HG02852 (cell line): ENCODE measurements at regions not wholly inside any gene's neighbourhood (a gene's known extent, or its start where the extent isn't known, plus 50 kb on each side); places are given as distances from the start of the nearest gene placed in this dataset.
A peak's percentile ranks its signal among the peaks of the same experiment; 100 is the strongest.
"Not testable (repeated sequence)": the region's sequence is repeated elsewhere in the genome, so short reads cannot be mapped to it uniquely, and the experiment has no call there.

Source experiments
- ATAC-seq: cut with Tn5 transposase; IDR thresholded peaks from one replicate; pipeline ENCODE4 v1.9.1; 2021; ENCODE audit warnings: mild to moderate bottlenecking, moderate library complexity; ENCODE audit not compliant: unreplicated experiment

DNA sequence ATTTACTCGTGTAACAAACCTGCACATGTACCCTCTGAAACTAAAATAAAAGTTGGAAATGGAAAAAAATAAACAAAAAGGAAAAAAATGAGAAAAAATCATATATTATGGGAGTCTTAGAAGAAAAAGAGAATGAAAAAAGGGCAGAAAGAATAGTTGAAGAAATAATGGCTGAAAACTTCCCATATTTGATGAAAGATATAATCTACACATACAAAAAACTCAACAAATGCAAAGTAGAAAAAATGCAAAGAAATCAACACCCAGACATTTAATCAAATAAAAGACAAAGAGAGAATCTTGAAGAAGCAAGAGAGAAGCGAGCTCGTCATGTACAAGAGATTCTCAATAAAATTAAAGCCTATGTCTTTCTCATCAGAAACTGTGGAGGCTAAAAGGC lies 73.8 kb downstream of the SLC25A46 start:
- no peak for ATAC-seq

DNA sequence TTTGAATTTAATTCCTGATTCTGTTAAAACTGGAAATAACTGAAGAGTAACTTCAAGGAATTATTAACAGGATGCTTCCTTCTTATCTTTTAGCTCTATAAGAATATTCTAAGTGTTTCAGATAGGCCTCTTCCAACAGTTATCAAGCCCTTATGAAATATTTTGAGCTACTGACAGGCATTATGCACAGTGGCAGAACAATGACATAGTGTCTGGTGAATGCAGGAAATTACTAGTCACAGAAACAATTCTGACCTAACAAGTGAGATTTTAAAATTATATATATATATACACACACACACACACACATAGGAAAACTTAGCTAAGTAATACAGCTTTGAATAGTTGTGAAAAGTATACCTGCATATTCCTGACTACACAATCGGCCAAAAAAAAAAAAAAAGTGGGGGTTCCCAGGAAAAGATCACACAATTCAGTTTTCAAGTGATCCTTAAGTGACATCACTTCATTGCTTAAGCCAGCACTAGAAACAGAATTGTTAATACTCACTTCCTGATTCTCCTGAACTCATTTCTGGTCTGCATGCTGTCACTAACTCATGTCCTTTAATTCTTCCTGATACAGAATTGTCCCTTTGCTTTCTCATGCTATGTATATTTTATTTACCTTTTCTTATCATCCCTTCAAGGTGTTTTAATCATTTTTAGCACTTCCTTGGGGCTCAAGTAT lies 77.3 kb downstream of the SLC25A46 start:
- no peak for ATAC-seq

GRCh38 chr5:110817459-110817858 lies 78.7 kb downstream of the SLC25A46 start:
- no peak for ATAC-seq

GRCh38 chr5:110823571-110823970 lies 84.8 kb downstream of the SLC25A46 start:
- ATAC-seq: no peak

DNA sequence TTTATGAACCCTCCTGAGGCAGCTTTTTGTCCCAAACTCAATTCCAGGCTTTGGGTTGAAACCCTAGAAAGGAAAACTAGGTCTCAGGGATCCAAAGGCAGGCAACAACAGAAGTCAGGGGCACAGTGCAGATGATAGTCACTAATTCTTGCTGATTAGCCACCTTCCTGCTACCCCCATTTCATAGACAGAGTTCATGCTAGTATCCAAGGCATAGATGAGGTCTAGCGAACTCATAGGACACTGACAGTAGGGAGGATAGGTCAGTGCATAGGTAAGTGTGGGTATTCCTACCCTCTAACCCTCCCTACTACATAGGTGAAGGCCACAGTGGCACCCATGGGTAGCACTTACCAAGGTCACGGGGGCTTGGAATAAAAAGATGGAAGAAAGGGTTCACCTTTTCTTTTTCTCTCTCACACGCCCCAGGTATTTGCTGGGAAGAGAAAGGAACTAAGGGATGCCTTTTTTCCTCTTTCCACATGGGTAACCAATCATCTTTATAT lies 86.2 kb downstream of the SLC25A46 start:
- no peak for ATAC-seq

DNA sequence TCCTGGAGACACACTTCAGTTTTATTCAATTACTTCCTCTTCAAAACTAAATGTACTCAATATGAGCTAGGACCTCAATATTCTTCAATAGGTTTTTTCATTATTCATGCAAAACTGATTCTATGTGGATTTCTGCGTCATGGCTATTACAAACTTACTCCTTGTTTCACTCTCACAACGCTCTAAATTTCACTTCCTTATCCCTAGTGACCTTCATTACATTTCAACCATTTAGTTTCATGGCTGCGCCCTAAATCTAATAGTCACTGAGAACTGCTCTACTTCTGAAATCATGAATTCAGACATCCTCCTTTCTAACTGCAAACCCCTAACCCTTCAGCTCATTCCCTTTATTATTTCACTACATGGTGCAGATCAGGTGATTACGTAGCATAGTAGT lies 93.9 kb downstream of the SLC25A46 start:
- ATAC-seq: peak; percentile 66

DNA sequence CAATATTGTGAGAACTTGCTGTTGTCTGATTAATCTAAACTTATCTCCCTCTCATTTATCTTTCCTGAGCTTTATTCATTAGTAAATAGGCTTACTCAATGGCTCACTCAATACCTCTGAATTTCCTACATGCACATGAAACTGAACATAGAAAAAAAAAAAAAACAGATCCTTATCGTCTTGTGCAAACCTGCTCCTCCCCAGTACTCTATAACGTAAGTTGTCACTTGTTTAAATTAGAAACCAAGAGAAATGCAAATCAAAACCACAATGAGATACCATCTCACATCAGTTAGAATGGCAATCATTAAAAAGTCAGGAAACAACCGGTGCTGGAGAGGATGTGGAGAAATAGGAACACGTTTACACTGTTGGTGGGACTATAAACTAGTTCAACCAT lies 96.1 kb downstream of the SLC25A46 start:
- not testable (repeated sequence) for ATAC-seq

GRCh38 chr5:110836851-110837250 lies 98.0 kb downstream of the SLC25A46 start:
- no peak for ATAC-seq

- not testable (repeated sequence) for ATAC-seq
Measured at GRCh38 chr5:110838357-110838756, 99.5 kb downstream of the SLC25A46 start.

GRCh38 chr5:110838961-110839360 lies 100.2 kb downstream of the SLC25A46 start:
- ATAC-seq: no peak

- no peak for ATAC-seq
Measured at GRCh38 chr5:110840347-110840960, 101.6 kb downstream of the SLC25A46 start.

DNA sequence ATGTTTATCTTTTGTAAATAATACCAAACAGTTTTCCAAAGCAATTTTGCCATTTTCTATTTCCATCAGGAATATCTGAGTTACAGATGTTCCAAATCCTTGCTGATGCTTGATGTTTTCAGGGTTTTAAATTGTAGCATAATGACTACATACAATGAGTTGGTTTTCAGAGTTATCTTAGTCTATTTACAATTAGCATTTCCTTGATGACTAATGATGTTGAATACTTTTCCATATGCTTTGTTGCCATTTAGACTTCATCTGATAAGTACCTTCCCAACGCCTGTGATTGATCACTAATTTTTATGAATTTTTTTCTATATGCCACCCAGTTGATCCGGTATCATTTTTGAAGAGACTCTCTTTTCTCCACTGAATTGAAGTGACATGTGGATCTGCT lies 102.3 kb downstream of the SLC25A46 start:
- no peak for ATAC-seq

GRCh38 chr5:110842948-110843347 lies 104.1 kb downstream of the SLC25A46 start:
- no peak for ATAC-seq

DNA sequence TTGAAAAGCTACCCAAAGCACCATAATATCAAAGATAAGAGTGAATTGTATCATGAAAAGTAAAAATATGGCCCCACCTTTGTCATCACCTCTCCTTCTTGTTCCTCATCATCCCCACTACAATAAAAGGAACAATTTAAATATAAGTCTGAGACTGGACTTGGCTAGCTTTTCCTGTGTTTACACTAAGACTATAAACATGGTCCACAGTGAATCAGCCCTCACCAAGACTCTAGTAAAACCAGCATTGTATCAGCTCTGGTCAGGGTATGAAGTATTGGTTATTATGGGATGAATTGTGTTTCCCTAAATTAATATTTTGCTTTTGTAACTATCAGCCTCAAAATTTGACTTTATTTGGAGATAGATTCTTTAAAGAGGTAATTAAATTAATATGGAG lies 105.4 kb downstream of the SLC25A46 start:
- no peak for ATAC-seq

DNA sequence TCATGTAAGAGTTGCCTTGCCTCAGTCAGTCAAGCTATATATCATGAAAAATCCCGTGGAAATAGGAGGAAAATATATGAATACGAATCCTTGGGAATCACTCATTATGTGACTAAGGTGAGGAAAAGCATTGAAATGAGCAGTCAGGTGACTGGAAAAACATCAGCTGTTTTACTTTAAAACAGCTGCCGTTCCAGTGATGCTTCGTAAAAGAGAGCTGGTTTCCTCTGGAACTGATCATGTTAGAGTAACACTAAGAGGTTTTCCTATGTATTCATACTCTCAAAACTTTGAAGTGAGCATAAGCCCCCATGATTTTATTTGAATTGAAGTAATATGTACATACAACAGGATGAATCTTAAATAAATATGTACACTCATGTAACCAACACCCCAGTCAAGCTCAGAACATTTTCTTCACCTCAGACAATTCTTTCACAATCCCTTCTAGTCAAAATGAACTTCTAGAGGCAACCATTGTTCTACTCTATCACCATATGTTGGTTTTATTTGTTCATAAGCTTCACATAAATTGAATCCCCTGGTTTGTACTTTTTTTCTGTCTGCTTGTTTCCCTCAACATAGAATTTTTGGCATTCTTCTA lies 107.7 kb downstream of the SLC25A46 start:
- ATAC-seq: no peak

GRCh38 chr5:110851357-110851756 lies 112.5 kb downstream of the SLC25A46 start:
- ATAC-seq: no peak

DNA sequence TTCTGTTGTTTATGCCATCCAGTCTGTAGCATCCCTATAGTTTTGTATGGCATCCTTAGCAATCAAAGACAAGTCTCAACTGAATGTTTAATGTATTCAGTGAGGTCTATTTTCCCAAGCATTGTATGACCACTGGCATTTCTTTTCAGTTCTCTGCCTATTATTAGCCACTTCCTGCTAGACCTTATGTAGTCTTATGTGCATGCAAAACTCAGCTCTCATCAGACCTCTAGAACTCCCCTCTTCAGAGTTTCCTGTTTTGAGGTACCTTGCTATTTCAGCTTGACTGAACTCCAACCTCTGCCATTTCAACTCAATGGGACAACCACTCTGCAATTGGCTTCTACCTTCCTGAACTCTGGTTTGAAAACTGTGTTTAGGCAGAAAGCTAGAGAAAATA lies 113.2 kb downstream of the SLC25A46 start:
- ATAC-seq: peak; percentile 97

DNA sequence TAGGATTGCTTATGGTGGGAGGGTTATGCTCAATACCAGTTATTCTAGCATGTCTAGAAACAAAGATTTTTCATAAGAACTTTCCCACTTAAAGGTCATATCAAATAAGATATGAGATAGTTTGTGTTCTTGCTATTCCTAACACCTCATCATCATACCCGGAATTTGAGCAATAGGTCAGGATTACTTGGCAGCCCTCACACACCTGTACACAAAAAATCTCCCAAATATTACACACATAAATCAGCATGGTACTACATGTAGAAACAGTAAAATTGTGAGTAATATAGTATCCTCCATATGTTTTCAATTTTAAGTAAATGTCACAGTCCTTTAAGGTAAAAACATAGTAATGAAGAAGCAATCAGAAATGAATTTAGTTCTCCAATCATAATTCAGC lies 113.7 kb downstream of the SLC25A46 start:
- ATAC-seq: no peak

GRCh38 chr5:110853267-110853666 lies 114.5 kb downstream of the SLC25A46 start:
- ATAC-seq: no peak

DNA sequence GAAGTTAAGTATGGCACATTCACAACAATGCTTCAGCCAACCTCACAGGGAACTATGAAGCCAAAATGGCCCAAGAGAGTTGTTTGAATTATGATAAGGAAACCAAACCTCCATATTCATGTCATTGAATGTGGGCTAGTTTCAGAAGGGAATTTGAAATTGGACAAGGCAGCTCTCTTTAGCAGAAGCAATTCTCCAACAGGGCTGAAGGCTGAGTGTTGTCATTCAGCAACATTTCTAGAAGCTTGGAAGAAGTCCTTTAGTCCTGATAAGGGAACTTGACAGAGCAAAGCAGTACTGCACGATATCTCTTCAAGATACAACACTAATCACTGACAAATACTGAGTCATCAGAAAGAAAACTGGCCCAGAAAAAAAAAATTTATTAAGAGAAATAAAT lies 115.4 kb downstream of the SLC25A46 start:
- no peak for ATAC-seq

GRCh38 chr5:110855961-110856360 lies 117.2 kb downstream of the SLC25A46 start:
- no peak for ATAC-seq

DNA sequence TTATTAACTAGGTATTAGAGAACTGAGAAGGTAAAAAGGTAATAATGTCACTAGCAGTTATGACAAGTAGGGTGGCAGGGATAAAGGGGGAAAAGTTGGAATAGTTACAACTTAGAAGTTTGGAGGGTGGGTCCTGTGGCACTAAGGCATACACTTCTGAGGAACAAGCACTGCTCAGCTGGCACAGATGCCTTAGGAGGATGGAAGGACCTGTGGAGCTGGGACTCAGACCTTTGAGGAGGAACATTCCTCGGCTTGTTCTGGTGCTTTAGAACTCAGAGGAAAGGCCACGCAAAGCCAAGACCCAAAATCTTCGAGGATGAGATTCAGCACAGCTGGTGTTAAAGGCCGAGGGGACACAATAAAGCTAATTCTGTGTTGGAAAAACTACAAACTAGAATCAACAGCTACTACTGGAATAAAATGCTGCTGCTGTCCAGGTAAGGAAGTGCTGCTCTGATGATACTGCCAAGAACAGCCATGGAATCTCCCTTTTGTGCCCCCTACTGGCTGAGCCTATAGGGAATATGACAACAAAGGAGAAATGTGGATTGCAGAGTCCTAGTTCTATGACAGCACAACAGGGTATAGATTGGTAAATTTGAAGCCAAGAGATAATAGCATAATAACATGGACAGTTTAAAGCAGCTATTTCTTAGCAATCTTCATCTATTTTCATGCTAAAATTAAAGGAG lies 126.7 kb downstream of the SLC25A46 start:
- peak; percentile 52 for ATAC-seq
